B cell (primary cell): ENCODE measurements at regions not wholly inside any gene's neighbourhood (a gene's known extent, or its start where the extent isn't known, plus 50 kb on each side); places are given as distances from the start of the nearest gene placed in this dataset.

Experiments used
- ATAC-seq: fragments of 200-7000 bp; cut with Tn5 transposase; one replicate; pipeline ENCODE4 v1.10.0; 2021; ENCODE audit warnings: low read depth, mild to moderate bottlenecking, moderate number of reproducible peaks, moderate library complexity
- CTCF ChIA-PET: fragments of 350-600 bp; sonication (Branson Sonifier 250); formaldehyde crosslinking; loops from one replicate; lab custom pipeline; 2021; ENCODE audit warnings: antibody characterized with exemption, inconsistent platforms; lab: Charles Lee
- POLR2A ChIA-PET: fragments of 350-600 bp; sonication (Branson Sonifier 250); formaldehyde crosslinking; loops from one replicate; lab custom pipeline; 2021; ENCODE audit warnings: antibody characterized with exemption; lab: Charles Lee
- DNase-seq: peaks from one replicate; pipeline ENCODE4 v3.0.0; 2013
- H2AFZ ChIP-seq: 2 replicates; pipeline ENCODE4 v1.6.1; 2012; ENCODE audit warnings: mild to moderate bottlenecking, low read depth, low read length; ENCODE audit not compliant: insufficient read depth, poor library complexity, severe bottlenecking
- H3K27ac ChIP-seq, 2 donors: 1 replicate in 1 of 2; 2 replicates in 1 of 2; pipeline ENCODE4 v1.5.1; 2012 to 2013; ENCODE audit warnings: low read length in 2 of 2, mild to moderate bottlenecking in 2 of 2, moderate library complexity in 1 of 2
- H3K27me3 ChIP-seq, 4 experiments: fragments of 200-600 bp in 1 of 4; sonication (generic) in 1 of 4; replicated peaks in 1 of 4; 1 replicate in 2 of 4; 2 replicates in 2 of 4; pipeline versions ENCODE4 v1.6.1 to v1.7.0; 2013 to 2016; ENCODE audit warnings: low read length in 3 of 4, mild to moderate bottlenecking in 2 of 4, mixed read lengths in 1 of 4, moderate library complexity in 1 of 4; ENCODE audit not compliant: insufficient read depth in 4 of 4, control insufficient read depth in 3 of 4; ENCODE audit errors: control extremely low read depth in 1 of 4
- H3K36me3 ChIP-seq, 2 experiments: replicated peaks in 1 of 2; 1 replicate in 1 of 2; 2 replicates in 1 of 2; pipeline versions ENCODE4 v1.6.1 to v1.7.1; 2013; ENCODE audit warnings: low read length in 1 of 2; ENCODE audit not compliant: insufficient read depth in 2 of 2, control insufficient read depth in 1 of 2; ENCODE audit errors: control extremely low read depth in 1 of 2, extremely low read depth in 1 of 2
- H3K4me1 ChIP-seq, 2 donors: fragments of 200-600 bp in 1 of 2; sonication (generic) in 1 of 2; 1 replicate in 1 of 2; 2 replicates in 1 of 2; pipeline versions ENCODE4 v1.5.1 to v1.6.1; 2013 to 2017; ENCODE audit warnings: low read length in 2 of 2; ENCODE audit not compliant: control insufficient read depth in 2 of 2, insufficient read depth in 2 of 2
- H3K4me2 ChIP-seq: replicated peaks from 2 replicates; pipeline ENCODE3; 2012; ENCODE audit warnings: mild to moderate bottlenecking, low read depth, low read length; ENCODE audit not compliant: poor library complexity, severe bottlenecking
- H3K4me3 ChIP-seq, 5 experiments: fragments of 200-600 bp in 1 of 5; sonication (generic) in 1 of 5; 1 replicate in 3 of 5; 2 replicates in 2 of 5; pipeline versions ENCODE4 v1.5.1 to v1.7.0; 2011 to 2016; ENCODE audit warnings: low read length in 4 of 5, mild to moderate bottlenecking in 4 of 5, low read depth in 2 of 5, control low read depth in 1 of 5, moderate library complexity in 1 of 5; ENCODE audit not compliant: insufficient read depth in 1 of 5; ENCODE audit errors: control extremely low read depth in 1 of 5, extremely low read depth in 1 of 5
- H3K79me2 ChIP-seq: fragments of 200-600 bp; sonication (generic); one replicate; pipeline ENCODE4 v1.6.0; 2016; ENCODE audit warnings: low read length; ENCODE audit not compliant: control insufficient read depth, insufficient read depth
- H3K9ac ChIP-seq: fragments of 200-600 bp; sonication (generic); 2 replicates; pipeline ENCODE4 v1.6.1; 2017; ENCODE audit warnings: mild to moderate bottlenecking, low read length, moderate library complexity
- H3K9me3 ChIP-seq, 3 donors: one replicate each; pipeline versions ENCODE4 v1.6.1 to v1.7.1; 2013; ENCODE audit warnings: low read length in 2 of 3; ENCODE audit not compliant: control insufficient read depth in 2 of 3, insufficient read depth in 1 of 3; ENCODE audit errors: control extremely low read depth in 1 of 3
- H4K20me1 ChIP-seq: 2 replicates; pipeline ENCODE4 v1.6.0; 2012; ENCODE audit warnings: mild to moderate bottlenecking, low read length; ENCODE audit not compliant: insufficient read depth, control insufficient read depth, poor library complexity, severe bottlenecking
- H3K27ac Mint-ChIP-seq: one replicate; pipeline ENCODE4 v1.8.0; 2021; ENCODE audit warnings: mixed read lengths
- H3K27me3 Mint-ChIP-seq: one replicate; pipeline ENCODE4 v1.8.0; 2021; ENCODE audit warnings: mixed read lengths
- H3K4me1 Mint-ChIP-seq: one replicate; pipeline ENCODE4 v1.8.0; 2021; ENCODE audit warnings: mixed read lengths
- H3K4me3 Mint-ChIP-seq: one replicate; pipeline ENCODE4 v1.8.0; 2021; ENCODE audit warnings: mixed read lengths
- H3K9me3 Mint-ChIP-seq: one replicate; pipeline ENCODE4 v1.8.0; 2022; ENCODE audit warnings: mixed read lengths; ENCODE audit not compliant: insufficient read depth
- EZH2 ChIP-seq: IDR thresholded peaks from 2 replicates; pipeline ENCODE4 v1.6.1; 2012; ENCODE audit warnings: borderline replicate concordance, low read depth, mild to moderate bottlenecking, moderate library complexity, low read length; ENCODE audit not compliant: insufficient read depth, poor library complexity, severe bottlenecking
- WGBS: methylation state at CpG from one replicate; pipeline ENCODE4 v1.1.5; 2013; ENCODE audit warnings: missing lambda C conversion rate; ENCODE audit not compliant: insufficient coverage; 5-methylcytosine and 5-hydroxymethylcytosine counted together
- intact Hi-C: fragments of 100-400 bp; cut with micrococcal nuclease; formaldehyde crosslinking; loops from one replicate; pipeline ENCODE4 v1.10.0; 2022
- TF ChIP-seq, protein P1 (sequence below): fragments of 200-600 bp; IDR thresholded peaks from one replicate; pipeline ENCODE4 v1.8.0; 2022; ENCODE audit warnings: antibody characterized with exemption, mild to moderate bottlenecking

GRCh38 chr16:64391063-64391600 lies 730.7 kb downstream of the CDH11 start:
- no peak for DNase-seq
- Histone ChIP-seq H3K79me2 (no peaks in the 10 kb centered on the region), H3K27ac (no peak overlapping the region), H3K4me3 (no peak overlapping the region), H3K4me2 (no peak overlapping the region), H3K27me3 (no peaks in the 10 kb centered on the region), H3K9ac (no peak overlapping the region), H3K9me3 (peaks cover 0 to 1% (median 0%) of the 10 kb centered on the region in 3 donors), H3K36me3 (no peaks in the 10 kb centered on the region), H3K4me1 (no peaks in the 10 kb centered on the region), H4K20me1 (no peaks in the 10 kb centered on the region), H2AFZ (no peak overlapping the region)
- WGBS: no CpG with 5 or more reads among the region's 4 CpGs
- no peaks in the 10 kb centered on the region for H3K4me1 Mint-ChIP-seq
- no peaks in the 10 kb centered on the region for H3K27me3 Mint-ChIP-seq
- intact Hi-C loops: no loop called here
- POLR2A ChIA-PET: no interaction called here
- H3K27ac Mint-ChIP-seq: no peak overlapping the region
- no peak for ATAC-seq
- H3K4me3 Mint-ChIP-seq: no peak overlapping the region
- TF ChIP-seq EZH2: no peak
- TF ChIP-seq, protein P1, sequence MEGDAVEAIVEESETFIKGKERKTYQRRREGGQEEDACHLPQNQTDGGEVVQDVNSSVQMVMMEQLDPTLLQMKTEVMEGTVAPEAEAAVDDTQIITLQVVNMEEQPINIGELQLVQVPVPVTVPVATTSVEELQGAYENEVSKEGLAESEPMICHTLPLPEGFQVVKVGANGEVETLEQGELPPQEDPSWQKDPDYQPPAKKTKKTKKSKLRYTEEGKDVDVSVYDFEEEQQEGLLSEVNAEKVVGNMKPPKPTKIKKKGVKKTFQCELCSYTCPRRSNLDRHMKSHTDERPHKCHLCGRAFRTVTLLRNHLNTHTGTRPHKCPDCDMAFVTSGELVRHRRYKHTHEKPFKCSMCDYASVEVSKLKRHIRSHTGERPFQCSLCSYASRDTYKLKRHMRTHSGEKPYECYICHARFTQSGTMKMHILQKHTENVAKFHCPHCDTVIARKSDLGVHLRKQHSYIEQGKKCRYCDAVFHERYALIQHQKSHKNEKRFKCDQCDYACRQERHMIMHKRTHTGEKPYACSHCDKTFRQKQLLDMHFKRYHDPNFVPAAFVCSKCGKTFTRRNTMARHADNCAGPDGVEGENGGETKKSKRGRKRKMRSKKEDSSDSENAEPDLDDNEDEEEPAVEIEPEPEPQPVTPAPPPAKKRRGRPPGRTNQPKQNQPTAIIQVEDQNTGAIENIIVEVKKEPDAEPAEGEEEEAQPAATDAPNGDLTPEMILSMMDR: no peak
- peaks cover 5% of the 10 kb centered on the region for H3K9me3 Mint-ChIP-seq
- CTCF ChIA-PET: no interaction called here

GRCh38 chr16:64390102-64390501 lies 731.8 kb downstream of the CDH11 start:
- Histone ChIP-seq H3K27ac (no peak overlapping the region), H2AFZ (no peak overlapping the region), H3K36me3 (no peaks in the 10 kb centered on the region), H3K9ac (no peak overlapping the region), H3K9me3 (peaks cover 0 to 1% (median 0%) of the 10 kb centered on the region in 3 donors), H3K4me3 (no peak overlapping the region), H3K79me2 (no peaks in the 10 kb centered on the region), H4K20me1 (no peaks in the 10 kb centered on the region), H3K4me2 (no peak overlapping the region), H3K27me3 (no peaks in the 10 kb centered on the region), H3K4me1 (no peaks in the 10 kb centered on the region)
- CTCF ChIA-PET: no interaction called here
- intact Hi-C loops: no loop called here
- POLR2A ChIA-PET: no interaction called here
- ATAC-seq: no peak
- Mint-ChIP-seq H3K27ac (no peak overlapping the region), H3K4me3 (no peak overlapping the region), H3K4me1 (no peaks in the 10 kb centered on the region), H3K9me3 (peaks cover 5% of the 10 kb centered on the region), H3K27me3 (no peaks in the 10 kb centered on the region)
- DNase-seq: no peak
- no CpG with 5 or more reads among the region's 4 CpGs for WGBS
- TF ChIP-seq, protein P1: no peak
- no peak for TF ChIP-seq EZH2
